ENCODE measurements at regions not wholly inside any gene's neighbourhood (a gene's known extent, or its start where the extent isn't known, plus 50 kb on each side); places are given as distances from the start of the nearest gene placed in this dataset.

GRCh38 chr9:2411459-2412215 is 209.9 kb upstream of the VLDLR start:
- H3K27me3 ChIP-seq (ENCODE audit: control insufficient read depth in 1 of 2, insufficient read depth in 2 of 2, low read length in 2 of 2) = no peaks in the 10 kb centered on the region
- intact Hi-C loops (cut with micrococcal nuclease; ENCODE audit: unreplicated experiment) (no loop called here), in situ Hi-C loops (cut with HindIII; ENCODE audit: extremely low pct_ligation_motif_present, low pct_unique_long_range_greater_than_20kb) (no loop called here)
- no peaks in the 10 kb centered on the region for H3K36me3 ChIP-seq (replicated peaks in 1 of 2; ENCODE audit: control insufficient read depth in 1 of 2, insufficient read depth in 2 of 2, low read length in 2 of 2)
- no peak for ATAC-seq
- no peaks in the 10 kb centered on the region for H4K20me1 ChIP-seq (ENCODE audit: insufficient read depth, low read length)
- H3K4me2 ChIP-seq (ENCODE audit: low read depth, low read length) = no peak overlapping the region
- POLR2A ChIA-PET = no interaction called here
- TF ChIP-seq KLF11 (CRISPR knock-in tag; IDR thresholded peaks at IDR 0.05) (no peak), ZKSCAN8 (CRISPR knock-in tag; IDR thresholded peaks at IDR 0.05; ENCODE audit: borderline replicate concordance) (no peak), ATF4 (CRISPR knock-in tag; IDR thresholded peaks at IDR 0.05) (no peak), ZNF773 (CRISPR knock-in tag; IDR thresholded peaks at IDR 0.05; ENCODE audit: borderline replicate concordance) (no peak), ZNF263 (CRISPR knock-in tag; IDR thresholded peaks at IDR 0.05) (no peak), AFF4 (CRISPR knock-in tag; IDR thresholded peaks at IDR 0.05) (no peak), EP300 (IDR thresholded peaks at IDR 0.05; ENCODE audit: low read depth in 2 of 2, low read length in 2 of 2) (no peak), EP300 (CRISPR knock-in tag; IDR thresholded peaks at IDR 0.05; ENCODE audit: borderline replicate concordance) (no peak), SIN3A (IDR thresholded peaks at IDR 0.05; ENCODE audit: borderline replicate concordance, low read depth, low read length) (no peak), ZNF552 (CRISPR knock-in tag; IDR thresholded peaks at IDR 0.05; ENCODE audit: borderline replicate concordance) (no peak), ZNF703 (CRISPR knock-in tag; IDR thresholded peaks at IDR 0.05; ENCODE audit: borderline replicate concordance) (no peak), ZNF232 (CRISPR knock-in tag; IDR thresholded peaks at IDR 0.05; ENCODE audit: borderline replicate concordance) (no peak), ZNF367 (CRISPR knock-in tag; IDR thresholded peaks at IDR 0.05; ENCODE audit: borderline replicate concordance) (no peak), MBD4 (IDR thresholded peaks at IDR 0.05; ENCODE audit: borderline replicate concordance, low read length) (no peak), ZNF224 (CRISPR knock-in tag; IDR thresholded peaks at IDR 0.05) (no peak)
- H3K27ac ChIP-seq (ENCODE audit: extremely low read length, insufficient read depth, low read length) = no peak overlapping the region
- CTCF ChIA-PET (ENCODE audit: low intra/inter-chr PET ratio, low total read pairs) = no interaction called here
- no TSS peak for BruUV-seq (replicated peaks)
- no peak overlapping the region for H2AFZ ChIP-seq (ENCODE audit: low read length)
- no peak for FAIRE-seq
- H3K9me3 ChIP-seq (ENCODE audit: low read length) = no peaks in the 10 kb centered on the region
- no peaks in the 10 kb centered on the region for H3K79me2 ChIP-seq (ENCODE audit: insufficient read depth, low read length)
- H3K4me3 ChIP-seq (replicated peaks in 1 of 3; ENCODE audit: insufficient read depth in 1 of 3, low read depth in 2 of 3, low read length in 3 of 3) = no peak overlapping the region
- no peak for DNase-seq (ENCODE audit: low spot score)
- H3K4me1 ChIP-seq (ENCODE audit: insufficient read depth, low read length) = peaks cover 7% of the 10 kb centered on the region; the same call in 1 of the 2 replicates
- no peak overlapping the region for H3K9ac ChIP-seq (ENCODE audit: insufficient read depth, low read depth, low read length)
- 24% methylated on average over 8 of the region's 8 CpGs for WGBS (ENCODE audit: low lambda C conversion rate)

Data from HepG2 (cell line).